ENCODE measurements at regions not wholly inside any gene's neighbourhood (a gene's known extent, or its start where the extent isn't known, plus 50 kb on each side); places are given as distances from the start of the nearest gene placed in this dataset.

GRCh38 chr4:85028910-85029309 is 62.4 kb upstream of the WDFY3 start:
- TF ChIP-seq CTCF (IDR thresholded peaks at IDR 0.05) (no peak), POLR2A (IDR thresholded peaks at IDR 0.05) (no peak)
